ENCODE measurements at regions not wholly inside any gene's neighbourhood (a gene's known extent, or its start where the extent isn't known, plus 50 kb on each side); places are given as distances from the start of the nearest gene placed in this dataset.

- no peak for DNase-seq
- Mint-ChIP-seq H3K9me3 (no peaks in the 10 kb centered on the region), H3K36me3 (ENCODE audit: low read depth) (no peaks in the 10 kb centered on the region), H3K4me3 (no peak overlapping the region), H3K27ac (no peak overlapping the region), H3K4me1 (no peaks in the 10 kb centered on the region), H3K27me3 (ENCODE audit: low read depth, poor library complexity) (no peaks in the 10 kb centered on the region)
- TF ChIP-seq CTCF (IDR thresholded peaks at IDR 0.05), result no peak
These were observed 2476.7 kb downstream of the PCDH9 start for GRCh38 chr13:64753233-64754000.

- Mint-ChIP-seq H3K27ac (no peak overlapping the region), H3K4me3 (no peak overlapping the region), H3K4me1 (no peaks in the 10 kb centered on the region), H3K27me3 (ENCODE audit: low read depth, poor library complexity) (no peaks in the 10 kb centered on the region), H3K36me3 (ENCODE audit: low read depth) (no peaks in the 10 kb centered on the region), H3K9me3 (no peaks in the 10 kb centered on the region)
- TF ChIP-seq CTCF (IDR thresholded peaks at IDR 0.05), result no peak
- no peak for DNase-seq
These were observed 2480.8 kb downstream of the PCDH9 start for GRCh38 chr13:64749301-64749700.

GRCh38 chr13:64746845-64747244 lies 2483.3 kb downstream of the PCDH9 start:
- H3K4me3 Mint-ChIP-seq, result no peak overlapping the region
- no peaks in the 10 kb centered on the region for H3K9me3 Mint-ChIP-seq
- no peak for TF ChIP-seq CTCF (IDR thresholded peaks at IDR 0.05)
- H3K27me3 Mint-ChIP-seq (ENCODE audit: low read depth, poor library complexity), result no peaks in the 10 kb centered on the region
- no peaks in the 10 kb centered on the region for H3K4me1 Mint-ChIP-seq
- DNase-seq, result no peak
- no peaks in the 10 kb centered on the region for H3K36me3 Mint-ChIP-seq (ENCODE audit: low read depth)
- H3K27ac Mint-ChIP-seq, result no peak overlapping the region

- H3K27ac Mint-ChIP-seq, result no peak overlapping the region
- no peaks in the 10 kb centered on the region for H3K27me3 Mint-ChIP-seq (ENCODE audit: low read depth, poor library complexity)
- H3K9me3 Mint-ChIP-seq, result peaks cover 43% of the 10 kb centered on the region
- no peak for DNase-seq
- H3K4me1 Mint-ChIP-seq, result no peaks in the 10 kb centered on the region
- H3K4me3 Mint-ChIP-seq, result no peak overlapping the region
- no peak for TF ChIP-seq CTCF (IDR thresholded peaks at IDR 0.05)
- no peaks in the 10 kb centered on the region for H3K36me3 Mint-ChIP-seq (ENCODE audit: low read depth)
These were observed 2489.6 kb downstream of the PCDH9 start for GRCh38 chr13:64740493-64740892.

- Mint-ChIP-seq H3K4me1 (no peaks in the 10 kb centered on the region), H3K36me3 (ENCODE audit: low read depth) (no peaks in the 10 kb centered on the region), H3K27me3 (ENCODE audit: low read depth, poor library complexity) (no peaks in the 10 kb centered on the region), H3K27ac (peak overlapping the region; percentile 4), H3K4me3 (no peak overlapping the region), H3K9me3 (peaks cover 2% of the 10 kb centered on the region)
- DNase-seq, result no peak
- no peak for TF ChIP-seq CTCF (IDR thresholded peaks at IDR 0.05)
These were observed 2504.6 kb downstream of the PCDH9 start for GRCh38 chr13:64725492-64725891.

- H3K27ac Mint-ChIP-seq, result peak overlapping the region; percentile 2
- peaks cover 4% of the 10 kb centered on the region for H3K9me3 Mint-ChIP-seq
- H3K36me3 Mint-ChIP-seq (ENCODE audit: low read depth), result no peaks in the 10 kb centered on the region
- no peak for TF ChIP-seq CTCF (IDR thresholded peaks at IDR 0.05)
- H3K27me3 Mint-ChIP-seq (ENCODE audit: low read depth, poor library complexity), result no peaks in the 10 kb centered on the region
- H3K4me1 Mint-ChIP-seq, result no peaks in the 10 kb centered on the region
- no peak for DNase-seq
- no peak overlapping the region for H3K4me3 Mint-ChIP-seq
These were observed 2506.4 kb downstream of the PCDH9 start for GRCh38 chr13:64723724-64724123.
